PC-9 (cell line): ENCODE measurements at regions not wholly inside any gene's neighbourhood (a gene's known extent, or its start where the extent isn't known, plus 50 kb on each side); places are given as distances from the start of the nearest gene placed in this dataset.

Experiments used
- BruUV-seq: library from RNA; stranded (reverse); fragments of 400-500 nt; replicated peaks from 2 replicates; lab custom pipeline; 2021; lab: Mats Ljungman, UMichigan
- CTCF ChIA-PET: fragments of 300-600 bp; sonication (Branson Sonifier 250); formaldehyde crosslinking; loops from one replicate; lab custom pipeline; 2022; ENCODE audit warnings: antibody characterized with exemption; lab: Charles Lee
- POLR2A ChIA-PET: fragments of 300-600 bp; sonication (Branson Sonifier 250); formaldehyde crosslinking; loops from one replicate; lab custom pipeline; 2022; ENCODE audit warnings: antibody characterized with exemption; ENCODE audit not compliant: unreplicated experiment; lab: Charles Lee
- DNase-seq, 2 experiments: peaks; one replicate each; pipeline versions ENCODE4 v3.0.0 to v3.0.0-alpha.2; 2015 to 2022; ENCODE audit warnings: mixed read lengths in 1 of 2
- H2AFZ ChIP-seq: fragments of 200-600 bp; sonication (generic); 2 replicates; pipeline ENCODE4 v1.8.1; 2017; ENCODE audit warnings: antibody characterized with exemption
- H3F3A ChIP-seq: fragments of 200-600 bp; sonication (generic); 2 replicates; pipeline ENCODE4 v1.8.1; 2017; ENCODE audit warnings: antibody characterized with exemption, mild to moderate bottlenecking, low read depth; ENCODE audit not compliant: insufficient read depth
- H3K27ac ChIP-seq: fragments of 200-600 bp; sonication (generic); 2 replicates; pipeline ENCODE4 v1.6.1; 2016; ENCODE audit warnings: mixed run types
- H3K27me3 ChIP-seq: fragments of 200-600 bp; sonication (generic); 2 replicates; pipeline ENCODE4 v1.6.1; 2016; ENCODE audit warnings: low read depth, mixed run types; ENCODE audit not compliant: insufficient read depth
- H3K36me3 ChIP-seq: fragments of 200-600 bp; sonication (generic); 2 replicates; pipeline ENCODE4 v1.6.1; 2016; ENCODE audit warnings: low read depth, mixed run types
- H3K4me1 ChIP-seq: fragments of 200-600 bp; sonication (generic); replicated peaks from 2 replicates; pipeline ENCODE4 v1.6.1; 2016; ENCODE audit warnings: mixed run types; ENCODE audit not compliant: insufficient read depth
- H3K4me2 ChIP-seq: fragments of 200-600 bp; sonication (generic); 2 replicates; pipeline ENCODE4 v1.6.1; 2017; ENCODE audit warnings: mixed run types
- H3K4me3 ChIP-seq: fragments of 200-600 bp; sonication (generic); 2 replicates; pipeline ENCODE4 v1.6.1; 2016; ENCODE audit warnings: mixed run types
- H3K79me2 ChIP-seq: fragments of 200-600 bp; sonication (generic); 2 replicates; pipeline ENCODE4 v1.6.1; 2017; ENCODE audit warnings: low read depth, mixed run types
- H3K9me2 ChIP-seq: fragments of 200-600 bp; sonication (generic); 2 replicates; pipeline ENCODE4 v1.8.1; 2017; ENCODE audit warnings: mild to moderate bottlenecking; ENCODE audit not compliant: insufficient read depth
- H3K9me3 ChIP-seq: fragments of 200-600 bp; sonication (generic); 2 replicates; pipeline ENCODE4 v1.8.1; 2016; ENCODE audit warnings: low read depth; ENCODE audit not compliant: insufficient read depth
- H4K20me1 ChIP-seq: fragments of 200-600 bp; sonication (generic); 2 replicates; pipeline ENCODE4 v1.8.1; 2017; ENCODE audit not compliant: insufficient read depth
- CTCF ChIP-seq: fragments of 200-600 bp; sonication (generic); conservative IDR thresholded peaks from 2 replicates; pipeline ENCODE4 v1.6.1; 2017; ENCODE audit warnings: mixed run types, antibody characterized with exemption, mild to moderate bottlenecking, moderate library complexity
- EZH2 ChIP-seq: fragments of 200-600 bp; sonication (generic); IDR thresholded peaks from 2 replicates; pipeline ENCODE4 v1.8.0; 2017; ENCODE audit warnings: antibody characterized with exemption, low read depth
- intact Hi-C: fragments of 100-400 bp; cut with micrococcal nuclease; formaldehyde crosslinking; loops from one replicate; pipeline ENCODE4 v1.10.0; 2022; ENCODE audit not compliant: unreplicated experiment

- intact Hi-C loops = no loop called here
- H3K4me1 ChIP-seq = 0 out of 2 replicates have a peak, but pooled peaks cover 1% of the 10 kb centered on the region
- H3K4me3 ChIP-seq = no peak overlapping the region
- no peaks in the 10 kb centered on the region for H3K9me2 ChIP-seq
- no peak overlapping the region for H3K27ac ChIP-seq
- no peaks in the 10 kb centered on the region for H3K36me3 ChIP-seq
- DNase-seq = no peak
- no TSS peak for BruUV-seq
- H2AFZ ChIP-seq = no peak overlapping the region
- no peaks in the 10 kb centered on the region for H3K79me2 ChIP-seq
- TF ChIP-seq CTCF (no peak), EZH2 (no peak)
- POLR2A ChIA-PET = no interaction called here
- H3F3A ChIP-seq = no peaks in the 10 kb centered on the region
- H4K20me1 ChIP-seq = no peaks in the 10 kb centered on the region
- no peaks in the 10 kb centered on the region for H3K9me3 ChIP-seq
- CTCF ChIA-PET = no interaction called here
- H3K4me2 ChIP-seq = no peak overlapping the region
- H3K27me3 ChIP-seq = peaks cover 2% of the 10 kb centered on the region; the same call in 1 of the 2 replicates
Measured at GRCh38 chr13:95385373-95385772, 84.1 kb upstream of the ABCC4 start.

DNA sequence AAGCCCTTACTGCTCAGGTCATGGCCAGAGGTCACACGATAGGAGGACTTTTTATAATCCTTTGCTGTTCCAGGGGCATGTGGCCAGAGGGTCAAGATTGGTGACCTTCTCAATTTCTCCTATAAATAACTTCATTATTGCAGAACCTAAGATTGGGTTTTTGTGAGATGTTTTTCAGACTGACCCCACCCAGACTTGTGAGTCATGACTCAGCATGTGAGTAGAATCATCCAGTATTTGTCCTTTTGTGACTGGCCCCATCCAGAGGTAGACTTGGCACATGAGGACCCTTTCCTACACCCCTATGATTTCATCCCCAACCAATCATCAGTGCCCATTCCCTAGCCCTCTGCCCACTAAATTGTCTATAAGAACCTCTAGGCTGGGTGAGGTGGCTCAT, 84.5 kb upstream of the ABCC4 start:
- Histone ChIP-seq H3K9me3 (no peaks in the 10 kb centered on the region), H4K20me1 (no peaks in the 10 kb centered on the region), H3K27me3 (peaks cover 6% of the 10 kb centered on the region; the same call in 1 of the 2 replicates), H3K4me2 (no peak overlapping the region), H2AFZ (no peak overlapping the region), H3K9me2 (no peaks in the 10 kb centered on the region), H3K36me3 (no peaks in the 10 kb centered on the region), H3K79me2 (no peaks in the 10 kb centered on the region), H3K4me3 (no peak overlapping the region), H3K4me1 (no peaks in the 10 kb centered on the region), H3K27ac (no peak overlapping the region), H3F3A (no peaks in the 10 kb centered on the region)
- TF ChIP-seq CTCF (no peak), EZH2 (no peak)
- intact Hi-C loops = no loop called here
- POLR2A ChIA-PET = no interaction called here
- CTCF ChIA-PET = no interaction called here
- DNase-seq = no peak
- no TSS peak for BruUV-seq

DNA sequence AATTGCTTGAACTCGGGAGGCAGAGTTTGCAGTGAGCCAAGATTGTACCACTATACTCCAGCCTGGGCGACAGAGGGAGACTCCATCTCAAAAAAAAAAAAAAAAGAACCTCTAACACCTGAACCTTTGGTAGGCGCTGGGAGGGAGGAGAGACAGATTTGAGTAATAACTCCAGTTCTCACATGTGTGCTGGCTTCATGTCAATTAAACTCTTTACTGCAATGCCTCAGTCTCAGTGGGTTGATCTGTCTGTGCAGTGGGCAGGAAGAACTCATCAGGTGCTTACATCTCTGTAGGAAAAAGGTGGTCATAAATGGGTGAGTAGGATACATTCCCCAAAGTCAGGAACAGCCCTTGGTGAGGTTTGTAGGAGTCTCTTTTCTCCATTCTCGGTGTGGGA, 85.1 kb upstream of the ABCC4 start:
- H3K4me2 ChIP-seq = no peak overlapping the region
- no peaks in the 10 kb centered on the region for H3K36me3 ChIP-seq
- no peaks in the 10 kb centered on the region for H3K9me3 ChIP-seq
- no TSS peak for BruUV-seq
- intact Hi-C loops = no loop called here
- no peak overlapping the region for H2AFZ ChIP-seq
- ChIA-PET CTCF (no interaction called here), POLR2A (no interaction called here)
- H4K20me1 ChIP-seq = no peaks in the 10 kb centered on the region
- H3K27ac ChIP-seq = no peak overlapping the region
- H3K79me2 ChIP-seq = no peaks in the 10 kb centered on the region
- no peak overlapping the region for H3K4me3 ChIP-seq
- TF ChIP-seq CTCF = no peak
- TF ChIP-seq EZH2 = no peak
- H3F3A ChIP-seq = no peaks in the 10 kb centered on the region
- no peak for DNase-seq
- peaks cover 7% of the 10 kb centered on the region; the same call in 1 of the 2 replicates for H3K27me3 ChIP-seq
- H3K4me1 ChIP-seq = no peaks in the 10 kb centered on the region
- H3K9me2 ChIP-seq = no peaks in the 10 kb centered on the region
